ENCODE measurements at regions not wholly inside any gene's neighbourhood (a gene's known extent, or its start where the extent isn't known, plus 50 kb on each side); places are given as distances from the start of the nearest gene placed in this dataset.
"Not testable (repeated sequence)": the region's sequence is repeated elsewhere in the genome, so short reads cannot be mapped to it uniquely, and the experiment has no call there.

GRCh38 chr3:22010997-22011396 lies 260.0 kb upstream of the ZNF385D start:
- Histone ChIP-seq H3K4me1 (no peaks in the 10 kb centered on the region), H3K9me3 (no peaks in the 10 kb centered on the region), H3K4me3 (no peak overlapping the region), H3K36me3 (replicated peaks in 1 of 2; ENCODE audit: insufficient read depth in 1 of 2, low read depth in 2 of 2) (no peaks in the 10 kb centered on the region), H3K27ac (no peak overlapping the region), H3K27me3 (no peaks in the 10 kb centered on the region)
- ATAC-seq, result no peak
- no peak for DNase-seq
- WGBS, 2 donors, result 60 to 62% methylated on average over 2 of the region's 2 CpGs
- no peak for TF ChIP-seq CTCF (IDR thresholded peaks at IDR 0.05)
- TF ChIP-seq POLR2A (IDR thresholded peaks at IDR 0.05), result no peak
- intact Hi-C loops (cut with DNase I), result no loop called here

DNA sequence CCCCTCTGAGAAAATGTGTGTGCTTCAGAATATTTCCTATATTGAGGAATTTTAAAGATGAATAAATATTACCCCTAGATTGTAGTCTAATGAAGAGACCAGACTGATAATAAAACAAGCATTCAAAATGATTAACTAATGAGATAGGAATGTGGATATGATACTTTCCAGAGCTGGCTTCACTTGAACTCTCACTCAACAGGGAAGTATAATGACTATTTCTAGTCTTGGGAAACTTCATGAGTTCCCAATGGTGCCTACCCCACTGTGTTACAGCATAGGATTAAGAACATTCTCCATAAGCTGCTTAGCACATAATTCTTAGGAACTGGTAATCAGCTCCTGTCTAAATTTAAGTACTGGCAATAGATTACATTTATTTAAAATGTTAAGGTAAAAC lies 261.5 kb upstream of the ZNF385D start:
- Histone ChIP-seq H3K36me3 (replicated peaks in 1 of 2; ENCODE audit: insufficient read depth in 1 of 2, low read depth in 2 of 2) (no peaks in the 10 kb centered on the region), H3K27me3 (no peaks in the 10 kb centered on the region), H3K4me1 (no peaks in the 10 kb centered on the region), H3K9me3 (no peaks in the 10 kb centered on the region), H3K27ac (no peak overlapping the region), H3K4me3 (no peak overlapping the region)
- no peak for TF ChIP-seq POLR2A (IDR thresholded peaks at IDR 0.05)
- no peak for TF ChIP-seq CTCF (IDR thresholded peaks at IDR 0.05)
- no peak for DNase-seq
- intact Hi-C loops (cut with DNase I), result no loop called here
- no peak for ATAC-seq

DNA sequence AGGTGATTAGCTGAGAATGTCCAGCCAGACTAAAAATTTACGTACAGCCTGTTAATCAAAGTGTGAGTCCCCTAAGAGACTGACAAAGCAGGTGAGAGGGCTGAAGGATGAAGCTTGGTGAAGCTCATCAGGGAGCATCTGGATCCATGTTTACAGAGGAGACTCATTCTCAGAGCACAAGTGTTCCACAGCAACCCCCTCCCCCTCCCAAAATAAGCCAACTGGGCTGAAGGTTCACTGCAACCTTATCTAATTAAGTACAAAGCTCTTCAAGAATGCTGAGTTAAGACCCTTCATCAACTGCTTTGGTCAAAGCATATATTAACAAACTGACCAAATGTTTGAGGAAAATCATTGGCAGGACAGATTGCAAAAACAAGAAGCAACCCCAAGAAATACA lies 262.6 kb upstream of the ZNF385D start:
- 61 to 66% methylated on average over 1 of the region's 1 CpG for WGBS, 2 donors
- no peak for ATAC-seq
- Histone ChIP-seq H3K36me3 (replicated peaks in 1 of 2; ENCODE audit: insufficient read depth in 1 of 2, low read depth in 2 of 2) (no peaks in the 10 kb centered on the region), H3K4me3 (no peak overlapping the region), H3K9me3 (no peaks in the 10 kb centered on the region), H3K4me1 (no peaks in the 10 kb centered on the region), H3K27me3 (no peaks in the 10 kb centered on the region), H3K27ac (no peak overlapping the region)
- no peak for DNase-seq
- no peak for TF ChIP-seq POLR2A (IDR thresholded peaks at IDR 0.05)
- TF ChIP-seq CTCF (IDR thresholded peaks at IDR 0.05), result no peak
- intact Hi-C loops (cut with DNase I), result no loop called here

DNA sequence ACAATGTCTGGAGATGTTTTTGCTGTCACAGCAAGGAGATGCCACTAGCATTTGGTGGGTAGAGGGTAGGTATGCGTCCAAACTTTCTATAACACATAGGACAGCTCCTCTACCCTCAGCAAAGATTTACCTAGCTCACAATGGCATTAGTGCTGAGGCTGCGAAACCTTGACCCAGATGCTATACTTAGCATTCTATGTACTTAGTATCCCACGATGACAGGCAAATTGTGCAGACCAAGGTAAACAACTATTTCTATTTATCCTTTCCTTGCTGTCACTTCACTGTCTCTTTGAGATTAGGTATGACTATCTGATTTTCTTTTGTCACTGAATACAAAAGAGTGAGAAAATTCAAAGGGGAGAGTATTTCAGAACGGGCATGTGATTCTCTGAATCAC lies 265.2 kb upstream of the ZNF385D start:
- no peaks in the 10 kb centered on the region for H3K27me3 ChIP-seq
- ATAC-seq (no peak), DNase-seq (no peak)
- no peaks in the 10 kb centered on the region for H3K4me1 ChIP-seq
- H3K27ac ChIP-seq, result no peak overlapping the region
- no peaks in the 10 kb centered on the region for H3K9me3 ChIP-seq
- intact Hi-C loops (cut with DNase I), result no loop called here
- whole genome bisulfite sequencing, 2 donors, result 20% methylated on average over 4 of the region's 4 CpGs
- H3K36me3 ChIP-seq (replicated peaks in 1 of 2; ENCODE audit: insufficient read depth in 1 of 2, low read depth in 2 of 2), result no peaks in the 10 kb centered on the region
- no peak for TF ChIP-seq POLR2A (IDR thresholded peaks at IDR 0.05)
- TF ChIP-seq CTCF (IDR thresholded peaks at IDR 0.05), result no peak
- H3K4me3 ChIP-seq, result no peak overlapping the region

DNA sequence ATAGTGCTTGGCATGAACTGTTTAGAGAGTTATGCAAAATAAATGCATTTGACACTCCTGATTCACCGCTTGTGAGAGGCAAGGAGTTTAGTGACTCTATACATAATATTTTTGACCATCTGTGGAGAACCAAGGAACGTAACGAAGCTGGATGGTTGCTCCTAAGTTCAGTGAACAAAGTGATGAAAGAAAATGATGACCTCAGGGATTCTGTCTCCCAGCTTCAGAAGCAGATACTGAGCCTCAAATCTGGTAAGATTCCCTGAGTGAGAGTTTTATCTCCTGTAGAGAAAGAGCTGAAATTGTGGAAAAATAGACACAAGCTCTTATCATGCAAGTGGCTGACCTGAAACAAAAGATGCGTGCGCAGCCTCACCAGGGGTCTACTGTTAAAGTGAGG lies 273.6 kb upstream of the ZNF385D start:
- ATAC-seq; DNase-seq; H3K27me3 ChIP-seq; H3K9me3 ChIP-seq; H3K36me3 ChIP-seq (replicated peaks in 1 of 2; ENCODE audit: insufficient read depth in 1 of 2, low read depth in 2 of 2); H3K27ac ChIP-seq; intact Hi-C loops (cut with DNase I); H3K4me1 ChIP-seq; H3K4me3 ChIP-seq: not testable (repeated sequence)
- 80 to 86% methylated on average over 5 of the region's 5 CpGs for WGBS, 2 donors
